Eye (tissue), 1 donor: ENCODE measurements at regions not wholly inside any gene's neighbourhood (a gene's known extent, or its start where the extent isn't known, plus 50 kb on each side); places are given as distances from the start of the nearest gene placed in this dataset.

Experiments
- DNase-seq: peaks from one replicate; pipeline ENCODE4 v3.0.0-alpha.2; 2015

DNA sequence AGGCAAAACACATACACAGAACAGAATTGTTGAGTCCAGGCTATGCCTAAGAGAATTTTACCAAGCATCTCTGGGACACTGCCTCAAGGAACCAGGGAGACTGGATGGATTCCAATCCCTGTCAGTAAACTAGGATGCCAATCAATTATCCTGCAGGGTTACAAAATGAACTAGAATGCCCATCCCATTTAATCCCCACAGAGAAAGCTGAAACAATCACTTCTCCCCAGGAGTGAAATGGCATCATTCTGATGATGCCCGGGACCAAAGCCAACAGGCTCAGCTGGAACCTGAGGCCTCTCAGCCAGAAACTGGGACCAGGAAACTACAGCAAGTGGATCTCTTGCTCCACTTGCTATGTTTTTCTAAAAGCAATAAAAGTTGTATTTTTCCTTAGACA, 130.0 kb upstream of the TJP1 start:
- peak; percentile 26 for DNase-seq

DNA sequence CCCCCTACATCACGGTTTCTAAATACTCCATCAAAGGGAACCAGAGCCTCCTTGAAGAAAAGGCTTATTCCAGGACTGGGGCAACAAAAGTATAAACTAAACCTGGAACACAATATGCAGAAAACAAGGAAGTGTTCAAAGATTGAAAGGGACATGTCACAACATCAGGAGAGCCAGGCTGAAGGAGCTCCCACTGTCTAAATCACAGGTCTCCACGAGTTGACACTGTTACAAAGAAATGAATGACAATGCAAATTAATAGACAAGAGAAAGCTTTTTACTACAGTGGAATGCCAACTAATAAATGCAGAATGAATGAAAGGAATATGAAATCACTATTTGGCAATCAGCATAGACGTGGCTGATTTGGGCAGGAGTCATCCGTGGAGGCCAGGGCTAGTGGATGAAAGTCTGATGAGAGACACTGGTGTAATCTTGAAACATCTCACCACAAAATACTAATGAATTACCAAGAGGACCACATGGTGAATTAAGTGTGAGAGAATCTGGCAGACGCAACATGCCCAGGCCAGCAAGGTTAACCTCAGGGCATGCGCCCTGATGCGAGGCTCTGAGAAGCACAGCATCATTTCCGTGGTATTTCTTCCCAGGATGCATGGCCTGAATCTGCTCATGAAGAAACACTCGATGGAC, 123.8 kb upstream of the TJP1 start:
- DNase-seq = no peak

DNA sequence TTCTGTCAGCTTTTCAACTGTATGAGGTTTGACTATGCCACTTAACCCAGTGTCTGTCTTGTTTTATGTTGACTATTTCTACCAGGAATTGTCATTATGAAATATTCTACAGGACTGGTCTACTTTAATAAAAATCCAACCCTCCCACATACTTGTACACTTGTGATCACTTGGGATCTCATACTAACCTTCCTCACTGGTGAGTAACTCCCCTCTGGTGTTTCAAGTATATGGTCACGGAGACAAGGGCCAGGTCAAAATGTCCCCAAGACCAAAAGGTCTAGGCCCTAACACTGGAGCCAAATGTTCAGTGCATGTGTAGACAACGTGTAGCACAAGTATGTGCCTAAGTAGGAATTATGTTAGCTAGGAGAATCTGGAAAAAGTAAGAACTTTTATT, 122.7 kb upstream of the TJP1 start:
- no peak for DNase-seq

DNA sequence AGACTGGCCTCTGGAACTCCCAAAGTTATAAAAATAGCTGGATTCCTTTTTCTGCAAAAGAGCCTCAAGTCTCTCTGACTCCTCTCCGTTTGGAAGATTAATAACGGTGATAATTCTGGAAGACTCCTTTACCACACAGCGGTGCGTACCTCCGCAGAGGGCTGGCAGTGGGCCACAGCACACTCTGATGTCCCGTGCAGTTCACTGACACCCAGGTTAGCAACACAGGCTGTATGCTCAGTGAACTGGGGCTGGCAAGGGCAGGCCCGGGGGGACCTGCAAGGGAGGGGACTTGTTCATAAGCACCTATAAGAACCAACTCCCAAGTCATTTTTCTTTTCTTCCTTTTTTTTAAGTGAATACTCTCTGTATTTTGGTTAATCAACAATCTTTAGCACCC, 120.3 kb upstream of the TJP1 start:
- no peak for DNase-seq

DNA sequence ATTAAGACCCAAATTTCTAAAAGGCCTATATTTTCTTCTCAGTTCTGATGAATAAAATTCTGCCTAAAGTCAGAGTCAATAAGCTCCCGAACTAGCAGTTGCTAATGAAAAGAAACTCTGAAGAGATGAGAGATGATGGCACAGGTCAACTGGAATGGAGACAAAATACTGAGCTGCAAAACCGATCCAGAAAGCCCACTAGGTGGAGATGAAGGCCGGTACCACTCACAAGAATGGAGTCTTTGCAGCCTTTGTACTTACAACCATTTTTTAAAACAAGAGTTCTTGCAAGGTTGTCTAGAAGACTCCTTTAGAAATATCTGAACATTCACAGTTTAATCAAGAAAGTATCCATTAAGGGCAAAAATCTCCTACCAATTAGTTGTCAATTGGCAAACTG, 119.9 kb upstream of the TJP1 start:
- DNase-seq = peak; percentile 73

DNA sequence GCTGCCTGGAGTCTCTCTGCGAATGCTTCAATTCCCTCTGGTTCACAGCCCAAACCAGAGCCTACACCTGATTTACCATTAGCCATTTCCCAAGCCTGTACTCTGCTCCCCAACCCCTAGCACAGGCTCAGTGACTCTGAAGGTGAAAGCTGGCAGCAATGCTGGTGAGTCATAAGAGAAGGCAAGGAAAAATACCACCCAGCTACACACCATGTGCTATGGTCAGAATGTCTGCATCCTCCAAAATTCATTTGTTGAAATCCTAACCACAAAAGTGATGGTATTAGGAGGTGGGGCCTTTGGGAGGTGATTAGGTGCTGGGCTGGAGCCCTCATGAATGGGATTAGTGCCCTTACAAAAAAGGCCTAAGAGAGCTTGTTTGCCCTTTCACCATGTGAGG, 117.1 kb upstream of the TJP1 start:
- DNase-seq = no peak

DNA sequence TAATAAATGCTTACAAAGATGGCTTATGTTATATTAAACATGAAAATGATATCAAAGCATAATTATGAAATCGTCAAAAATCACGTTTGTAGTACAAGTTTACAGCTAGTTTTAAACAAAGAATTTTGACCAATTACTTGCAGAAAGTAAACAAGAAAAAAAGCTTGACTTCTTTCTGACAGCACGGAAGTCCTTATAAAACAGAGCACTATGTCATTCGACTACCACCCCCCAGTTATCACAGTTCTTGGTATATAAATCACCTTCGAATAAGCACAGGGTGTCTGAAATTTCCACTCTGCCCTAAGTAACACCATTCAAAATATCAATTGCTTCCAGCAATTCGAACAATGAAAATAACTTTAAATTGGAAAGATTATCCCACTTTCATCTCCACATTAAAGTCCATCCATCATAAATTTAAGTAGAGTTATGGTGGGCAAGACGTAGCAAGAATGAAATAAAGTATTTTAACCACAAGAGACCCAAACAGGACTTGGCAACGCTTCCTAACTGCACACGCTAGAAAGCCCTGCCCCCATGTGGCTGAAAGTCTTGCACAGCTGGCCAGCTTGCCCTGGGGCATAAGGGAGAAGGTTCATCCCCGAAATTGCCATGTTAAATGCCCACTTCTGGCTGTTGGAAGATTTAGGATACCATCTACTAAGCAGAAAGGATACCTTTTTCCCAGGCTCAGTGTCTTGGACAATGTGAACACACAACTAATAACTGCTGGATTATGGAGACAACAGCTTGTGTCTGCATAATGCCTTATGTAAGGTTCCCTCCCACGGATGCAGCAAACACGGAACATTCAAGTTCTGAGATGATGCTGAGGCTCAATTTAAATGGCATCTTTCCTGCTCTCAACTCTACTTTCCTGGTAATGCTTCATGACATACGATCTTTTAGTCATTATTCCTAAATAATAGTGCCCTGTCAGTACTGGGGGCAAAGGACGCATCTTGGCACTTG, 116.4 kb upstream of the TJP1 start:
- DNase-seq = no peak

DNA sequence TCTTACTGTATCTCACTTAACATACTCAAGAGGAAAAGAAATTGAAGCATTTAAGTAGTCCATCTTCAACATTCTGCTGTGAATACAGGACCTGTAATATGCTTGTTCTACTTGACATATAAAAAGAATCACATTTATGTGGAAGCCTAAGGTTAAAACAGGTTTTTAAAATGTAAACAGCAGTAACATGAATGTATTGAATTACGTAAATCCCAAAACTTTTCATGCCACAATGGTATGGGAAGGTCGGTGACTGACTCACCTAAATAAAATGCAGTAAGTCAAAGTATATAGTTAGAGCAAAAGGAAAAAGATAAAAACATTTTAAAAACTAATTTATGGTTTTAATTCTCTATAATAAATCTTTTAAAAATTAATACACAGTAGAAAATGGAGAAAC, 115.7 kb upstream of the TJP1 start:
- DNase-seq = no peak

DNA sequence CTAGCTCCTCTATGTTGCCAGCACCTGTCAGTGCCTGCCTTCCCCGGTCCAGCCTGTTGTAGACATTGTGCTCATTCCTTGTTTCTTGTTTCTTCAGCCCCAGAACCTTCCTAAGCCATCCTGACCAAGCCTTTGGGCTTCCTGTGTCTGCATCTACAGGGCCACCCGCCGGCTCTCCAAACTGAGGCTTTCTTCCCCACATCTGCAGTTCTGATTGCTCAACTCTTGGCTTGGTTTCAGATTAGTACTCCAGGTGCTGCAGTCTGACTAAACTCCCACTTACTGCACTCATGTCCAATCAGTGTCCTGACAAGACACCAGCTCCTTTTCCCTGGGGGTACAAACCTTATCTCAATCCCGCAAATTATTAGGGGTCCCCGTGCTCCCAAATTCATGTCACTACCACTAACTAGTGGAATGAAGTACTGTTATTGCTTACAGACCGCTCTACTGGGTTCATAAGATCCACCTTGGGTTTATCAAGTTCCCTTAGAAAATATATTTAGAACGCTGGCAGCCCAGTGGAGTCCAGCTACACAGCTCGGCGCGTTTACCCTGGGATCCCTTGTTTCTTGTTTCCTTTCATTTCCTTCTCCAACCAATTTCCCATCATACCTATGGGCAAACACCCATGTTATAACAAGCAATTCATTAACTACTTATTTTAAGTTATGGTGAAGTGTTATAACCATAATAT, 114.2 kb upstream of the TJP1 start:
- no peak for DNase-seq

DNA sequence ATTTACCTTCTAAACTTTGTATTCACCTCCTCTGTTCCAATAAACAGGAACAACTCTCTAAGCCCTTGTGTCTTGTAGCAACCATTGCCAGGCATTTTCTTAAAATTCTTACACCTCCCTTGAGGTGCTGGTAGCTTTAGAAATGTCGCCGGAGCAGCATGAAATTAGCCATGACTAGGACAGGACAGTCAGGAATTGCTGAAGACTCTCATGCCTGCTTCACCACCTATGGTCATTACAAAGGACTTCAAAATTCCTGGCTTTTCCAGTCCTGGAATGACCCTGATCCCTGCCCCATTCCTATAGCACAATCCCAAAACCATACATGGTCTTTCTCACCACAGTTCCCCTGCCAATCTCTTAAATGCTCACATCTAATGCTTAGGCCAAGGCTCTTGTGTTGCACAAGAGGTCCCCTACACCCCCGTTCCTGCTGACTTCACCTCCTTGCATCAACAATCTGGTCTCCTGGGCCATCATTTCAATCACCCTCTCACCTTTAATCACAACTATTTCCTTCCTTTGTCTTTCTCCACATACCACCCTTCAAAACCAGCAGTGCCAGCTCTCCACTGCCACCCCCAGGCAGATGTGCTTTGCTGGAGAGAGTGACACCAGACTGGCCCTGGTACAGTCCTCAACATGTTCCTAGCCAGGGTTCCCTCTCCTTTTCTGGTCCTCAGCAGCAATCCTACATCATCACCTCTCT, 113.2 kb upstream of the TJP1 start:
- no peak for DNase-seq

DNA sequence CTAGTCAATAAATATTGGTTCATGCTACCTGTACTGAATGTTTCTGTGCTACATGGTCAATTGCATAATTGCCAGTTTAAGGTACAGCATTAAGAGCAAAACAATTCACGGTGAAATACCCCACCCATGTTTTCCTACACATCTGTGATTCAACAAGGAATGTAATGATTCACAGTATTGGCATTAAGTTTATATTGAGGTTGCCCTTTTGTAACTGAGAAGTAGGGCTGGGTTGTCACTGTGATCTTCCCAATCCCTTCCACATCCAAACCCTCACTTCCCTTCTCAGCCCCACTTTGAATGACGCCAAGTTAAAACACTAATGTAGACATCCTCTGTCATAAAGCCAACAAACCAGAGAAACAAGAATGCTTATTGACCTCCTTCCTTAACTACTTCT, 112.0 kb upstream of the TJP1 start:
- no peak for DNase-seq

DNA sequence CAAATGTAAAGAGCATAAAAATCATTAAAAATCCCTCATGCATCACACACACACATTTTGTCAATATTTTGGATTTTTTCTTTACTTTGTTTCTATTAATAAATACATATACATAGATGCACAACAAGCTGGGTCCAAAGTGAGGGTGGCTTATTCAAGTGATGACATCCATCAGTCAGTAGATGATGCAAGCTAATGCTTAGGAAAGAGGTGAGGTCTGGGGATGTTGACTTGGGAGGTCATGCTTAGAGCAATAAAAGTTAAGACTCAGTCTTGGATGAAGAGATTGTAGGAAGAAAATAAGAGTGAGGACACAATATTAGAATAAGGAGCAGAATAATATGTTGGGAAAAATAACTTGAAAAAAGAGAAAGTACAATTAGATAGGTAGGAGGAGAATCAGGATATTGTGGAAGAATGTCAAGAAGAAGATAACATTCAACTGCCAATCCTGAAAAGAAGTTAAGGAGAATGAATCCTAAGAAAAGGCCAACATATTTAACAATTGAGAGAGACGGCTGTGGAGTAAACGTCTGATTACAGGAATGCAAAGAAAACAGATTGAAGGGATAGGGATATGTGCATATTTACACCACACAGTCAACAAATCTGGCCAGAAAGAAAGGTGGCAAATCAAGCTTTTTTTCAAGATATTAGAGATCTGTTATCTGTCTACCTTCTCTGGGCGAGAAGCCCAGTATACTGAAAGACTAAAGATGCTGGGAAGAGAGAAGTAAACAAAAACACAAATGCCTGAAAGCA, 111.0 kb upstream of the TJP1 start:
- no peak for DNase-seq

DNA sequence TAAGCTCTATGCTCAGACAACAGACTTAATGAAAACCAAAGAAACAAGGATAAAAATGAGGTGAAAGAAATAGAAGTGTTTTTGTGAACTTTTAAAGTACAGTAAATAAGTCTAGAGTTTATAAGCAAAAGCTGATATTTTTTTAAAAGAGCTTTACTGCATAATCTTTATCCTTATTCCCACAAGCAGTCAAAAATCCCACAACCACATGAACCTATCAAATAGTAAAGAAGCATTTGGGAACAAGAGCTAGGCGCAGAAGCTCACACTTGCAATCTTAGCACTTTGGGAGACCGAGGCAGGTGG, 103.8 kb upstream of the TJP1 start:
- DNase-seq = no peak

DNA sequence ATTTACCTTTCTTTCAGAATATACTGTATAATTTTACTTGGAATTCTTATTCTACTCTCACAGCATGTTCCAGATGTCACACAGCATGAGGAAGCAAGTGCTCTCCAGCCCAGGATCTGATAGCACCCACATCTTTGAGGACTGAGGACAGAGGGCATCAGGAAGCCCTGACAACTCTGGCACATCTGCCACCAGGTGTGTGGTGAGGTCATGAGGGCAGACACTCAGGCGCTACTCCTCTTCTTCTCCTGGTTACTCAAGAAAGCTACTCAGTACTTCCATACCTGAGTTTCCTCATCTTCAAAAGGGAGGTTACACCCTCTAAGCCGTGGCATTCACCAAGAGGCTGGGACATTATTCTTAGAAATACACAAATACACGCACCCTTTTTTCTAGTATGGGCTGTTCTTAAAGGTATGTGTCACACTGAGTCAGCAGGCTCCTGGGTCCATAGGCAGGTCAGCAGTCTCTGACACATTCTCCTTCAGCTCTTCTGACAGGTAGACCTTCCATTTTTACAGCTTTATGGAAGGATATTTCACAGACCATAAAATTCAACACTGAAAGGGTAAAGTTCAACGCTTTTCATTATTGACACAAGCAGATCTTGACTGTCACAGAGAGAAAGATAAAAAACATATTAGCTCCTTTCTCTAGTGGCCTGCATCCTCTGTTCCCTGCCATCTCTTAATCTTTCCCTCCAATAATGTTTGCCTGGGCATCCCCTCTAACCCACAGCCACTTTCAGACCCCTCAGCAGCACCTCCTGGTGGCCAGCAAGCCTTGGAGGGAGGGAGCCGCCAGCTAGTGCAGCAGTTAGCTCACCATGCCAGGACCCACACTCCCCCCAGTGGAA, 103.2 kb upstream of the TJP1 start:
- peak; percentile 86 for DNase-seq

DNA sequence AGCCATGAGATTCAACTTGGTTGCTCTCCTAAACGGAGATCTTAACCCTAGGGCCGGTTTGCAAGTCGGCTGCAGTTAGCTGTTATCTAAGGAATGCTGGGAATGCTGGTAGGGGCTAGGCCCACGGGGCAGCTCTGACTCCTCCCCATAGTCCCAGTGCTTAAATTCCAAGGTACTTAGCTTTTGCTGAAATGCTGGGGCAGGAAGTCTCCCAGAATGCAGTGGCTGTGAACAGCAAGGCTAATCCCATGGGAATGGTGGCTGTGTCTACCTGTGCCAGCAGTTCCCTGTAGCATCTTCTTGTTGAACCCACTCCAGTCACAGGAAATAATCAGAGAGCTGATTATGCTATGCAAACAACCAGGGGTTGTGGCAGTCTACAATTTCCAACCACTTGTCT, 102.5 kb upstream of the TJP1 start:
- DNase-seq = peak; percentile 67

DNA sequence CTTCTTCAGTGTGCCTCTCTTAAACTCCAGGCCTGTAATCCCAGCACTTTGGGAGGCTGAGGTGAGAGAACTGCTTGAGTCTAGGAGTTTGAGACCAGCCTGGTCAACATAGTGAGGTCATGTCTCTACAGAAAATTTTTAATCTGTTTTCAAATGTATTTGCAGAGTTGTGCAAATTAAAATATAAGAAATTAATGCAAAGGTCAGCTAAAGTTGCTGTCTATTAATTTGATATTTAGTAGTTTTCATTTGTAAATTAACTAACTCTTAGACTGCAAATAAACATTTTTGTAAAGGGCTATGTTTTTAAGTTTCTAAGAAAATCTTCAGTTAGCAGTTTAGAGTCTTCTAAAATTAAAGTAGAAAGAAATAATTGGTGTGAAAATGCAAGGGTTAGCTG, 99.9 kb upstream of the TJP1 start:
- DNase-seq = no peak

DNA sequence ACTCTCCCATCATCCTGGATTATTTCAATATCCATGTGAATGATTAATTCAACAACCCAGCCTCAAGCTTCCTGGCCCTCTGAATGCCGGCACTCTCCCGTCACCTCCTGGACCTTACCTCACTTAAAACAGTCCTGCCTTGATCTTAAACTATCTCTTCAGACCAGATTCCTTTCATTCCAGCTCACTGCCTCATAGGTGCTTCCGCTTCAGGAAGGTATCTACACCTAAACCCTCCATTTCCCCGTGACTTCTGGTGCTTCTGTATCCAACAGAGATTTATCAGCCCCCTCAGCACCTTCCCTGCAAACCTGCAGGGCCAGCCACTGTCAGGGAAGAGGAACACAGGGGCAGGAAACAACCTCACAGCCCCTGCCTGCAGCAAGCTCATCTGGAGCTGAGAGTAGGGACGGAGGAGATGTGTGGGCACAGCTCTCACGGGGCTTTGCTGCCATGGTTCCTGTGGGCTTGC, 98.9 kb upstream of the TJP1 start:
- no peak for DNase-seq

DNA sequence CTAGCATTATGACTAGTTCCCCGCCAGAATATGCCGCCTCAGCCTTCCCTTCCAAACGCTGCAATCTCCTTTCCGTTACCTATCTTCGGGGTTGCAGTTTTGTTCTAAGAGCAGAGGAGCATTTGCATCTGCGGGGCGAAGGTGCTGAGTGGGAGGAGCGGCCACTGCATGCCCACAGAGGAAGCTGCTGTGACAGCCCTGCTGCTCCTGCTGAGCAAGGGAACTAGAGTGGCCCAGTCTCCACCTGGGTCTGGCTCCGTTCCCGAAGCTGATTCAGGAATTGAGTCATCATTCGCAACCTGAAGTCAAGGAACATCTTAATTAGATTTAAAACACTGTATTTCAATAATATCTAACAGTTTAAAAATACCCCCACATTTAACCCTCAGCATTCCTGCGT, 98.2 kb upstream of the TJP1 start:
- no peak for DNase-seq

DNA sequence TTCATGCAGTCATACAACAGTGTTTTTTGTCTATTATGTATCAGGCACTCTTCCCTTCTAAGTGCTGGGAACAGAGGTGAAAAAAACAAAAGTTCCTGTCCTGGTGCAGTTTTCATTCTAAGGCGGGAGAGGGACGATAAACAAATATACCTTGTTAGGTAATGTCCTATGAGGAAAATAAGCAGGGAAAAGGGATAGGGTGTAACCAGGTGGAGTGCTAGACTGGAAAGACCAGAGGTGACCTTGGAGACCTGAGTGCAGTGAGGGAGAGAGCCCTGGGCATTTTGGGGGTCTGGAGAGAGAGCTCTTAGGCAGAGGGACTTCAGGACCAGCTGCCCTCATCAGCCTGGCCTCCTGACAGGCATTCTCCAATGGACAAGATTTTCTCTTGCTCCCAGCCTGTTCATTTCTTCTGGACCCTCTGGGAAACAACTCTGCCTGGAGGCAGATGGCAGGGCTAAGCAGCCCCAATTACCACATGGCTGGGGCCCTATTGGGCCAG, 97.2 kb upstream of the TJP1 start:
- no peak for DNase-seq

DNA sequence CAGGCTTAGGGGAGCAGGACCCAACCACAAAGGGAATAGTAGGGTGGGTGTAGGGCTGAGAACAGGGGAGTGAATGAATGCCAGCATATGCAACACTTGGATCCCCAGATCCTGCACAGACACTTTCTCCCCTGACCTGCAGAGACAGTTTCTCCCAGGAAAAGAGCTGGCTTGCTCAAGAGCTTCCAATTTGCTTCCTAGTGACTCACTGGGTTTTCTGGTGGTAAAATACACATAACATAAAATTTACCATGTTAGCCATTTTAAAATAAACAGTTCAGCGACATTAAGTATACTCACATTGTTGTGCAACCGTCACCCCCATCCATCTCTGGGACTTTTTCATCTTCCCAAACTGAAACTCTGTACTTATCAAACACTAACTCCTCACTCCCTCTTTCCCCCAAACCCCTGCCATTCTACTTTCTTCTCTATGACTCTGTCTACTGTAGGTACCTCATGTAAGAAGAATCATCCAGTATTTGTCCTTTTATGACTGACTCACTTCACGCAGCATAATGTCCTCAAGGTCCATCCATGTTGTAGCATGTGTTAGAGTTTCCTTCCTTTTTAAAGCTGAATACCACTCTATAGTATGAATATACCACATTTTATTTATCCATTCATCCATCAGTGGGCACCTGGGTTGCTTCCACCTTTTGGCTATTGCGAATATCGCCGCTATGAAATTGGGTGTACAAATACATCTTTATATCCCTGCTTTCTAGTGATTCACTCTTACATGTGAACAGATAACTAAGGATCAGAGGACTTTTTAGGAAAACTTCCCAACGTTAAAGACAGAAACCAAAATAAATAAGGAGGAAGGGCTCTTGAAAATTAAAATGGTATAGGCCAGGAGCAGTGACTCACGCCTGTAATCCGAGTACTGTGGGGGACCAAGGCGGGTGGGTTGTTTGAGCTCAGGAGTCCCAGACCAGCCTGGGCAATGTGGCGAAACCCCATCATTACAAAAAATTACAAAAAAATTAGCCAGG, 95.6 kb upstream of the TJP1 start:
- DNase-seq = no peak
